HG02642 (cell line): ENCODE measurements at regions not wholly inside any gene's neighbourhood (a gene's known extent, or its start where the extent isn't known, plus 50 kb on each side); places are given as distances from the start of the nearest gene placed in this dataset.
A peak's percentile ranks its signal among the peaks of the same experiment; 100 is the strongest.
"Not testable (repeated sequence)": the region's sequence is repeated elsewhere in the genome, so short reads cannot be mapped to it uniquely, and the experiment has no call there.

Experiments used
- ATAC-seq: cut with Tn5 transposase; IDR thresholded peaks from one replicate; pipeline ENCODE4 v1.9.1; 2021; ENCODE audit warnings: mild to moderate bottlenecking; ENCODE audit not compliant: unreplicated experiment, poor library complexity

GRCh38 chr7:149637911-149638565 is 135.3 kb downstream of the ZNF467 start:
- ATAC-seq: no peak

- peak; percentile 54 for ATAC-seq
These were observed 137.6 kb downstream of the ZNF467 start for GRCh38 chr7:149635561-149636329.

GRCh38 chr7:149633976-149634945 is 136.7 kb upstream of the ZNF746 start:
- no peak for ATAC-seq

- not testable (repeated sequence) for ATAC-seq
These were observed 130.9 kb upstream of the ZNF746 start for GRCh38 chr7:149628361-149629149.

- no peak for ATAC-seq
These were observed 130.3 kb upstream of the ZNF746 start for GRCh38 chr7:149627911-149628310.

GRCh38 chr7:149626972-149627371 is 129.4 kb upstream of the ZNF746 start:
- ATAC-seq: no peak

- no peak for ATAC-seq
These were observed 128.4 kb upstream of the ZNF746 start for GRCh38 chr7:149625947-149626392.

- no peak for ATAC-seq
These were observed 127.8 kb upstream of the ZNF746 start for GRCh38 chr7:149625340-149625946.

GRCh38 chr7:149624419-149625339 is 127.1 kb upstream of the ZNF746 start:
- ATAC-seq: peak; percentile 95

- ATAC-seq: peak; percentile 27
These were observed 126.4 kb upstream of the ZNF746 start for GRCh38 chr7:149624006-149624405.

GRCh38 chr7:149623262-149623997 is 125.8 kb upstream of the ZNF746 start:
- ATAC-seq: not testable (repeated sequence)

- no peak for ATAC-seq
These were observed 125.0 kb upstream of the ZNF746 start for GRCh38 chr7:149622444-149623210.

- no peak for ATAC-seq
These were observed 124.2 kb upstream of the ZNF746 start for GRCh38 chr7:149621776-149622175.

- ATAC-seq: peak; percentile 23
These were observed 123.4 kb upstream of the ZNF746 start for GRCh38 chr7:149620961-149621360.

- no peak for ATAC-seq
These were observed 119.3 kb upstream of the ZNF746 start for GRCh38 chr7:149616898-149617297.

GRCh38 chr7:149615690-149616270 is 118.2 kb upstream of the ZNF746 start:
- ATAC-seq: no peak
